ENCODE measurements at regions not wholly inside any gene's neighbourhood (a gene's known extent, or its start where the extent isn't known, plus 50 kb on each side); places are given as distances from the start of the nearest gene placed in this dataset.

- H3K4me3 ChIP-seq (ENCODE audit: low read length), result no peak overlapping the region
- H3K27me3 ChIP-seq (ENCODE audit: insufficient read depth, low read depth, low read length), result no peaks in the 10 kb centered on the region
- no peaks in the 10 kb centered on the region for H3K9me3 ChIP-seq (ENCODE audit: low read length)
- no peaks in the 10 kb centered on the region for H3K36me3 ChIP-seq (ENCODE audit: insufficient read depth, low read length)
- no peak overlapping the region for H3K9ac ChIP-seq (ENCODE audit: low read length)
- H3K9me2 ChIP-seq (ENCODE audit: insufficient read depth, low read length), result no peaks in the 10 kb centered on the region
- no peaks in the 10 kb centered on the region for H4K20me1 ChIP-seq (ENCODE audit: insufficient read depth)
- no peaks in the 10 kb centered on the region for H3F3A ChIP-seq (ENCODE audit: insufficient read depth, low read length, poor library complexity, severe bottlenecking)
- no peak overlapping the region for H2AFZ ChIP-seq (ENCODE audit: low read depth, low read length)
- H3K27ac ChIP-seq (ENCODE audit: low read length), result no peak overlapping the region
- H3K79me2 ChIP-seq (replicated peaks; ENCODE audit: insufficient read depth, low read length), result no peaks in the 10 kb centered on the region
- no peak for TF ChIP-seq EZH2 (IDR thresholded peaks at IDR 0.05; ENCODE audit: borderline replicate concordance, insufficient read depth, low read length, poor library complexity, severe bottlenecking)
- no peak for TF ChIP-seq RAD21 (conservative IDR thresholded peaks at IDR 0.05)
- no peak for TF ChIP-seq EP300 (conservative IDR thresholded peaks at IDR 0.05; ENCODE audit: poor library complexity, severe bottlenecking)
- TF ChIP-seq SMC3 (conservative IDR thresholded peaks at IDR 0.05; ENCODE audit: poor library complexity), result no peak
- no peak for TF ChIP-seq MXI1 (conservative IDR thresholded peaks at IDR 0.05; ENCODE audit: poor library complexity, severe bottlenecking)
- TF ChIP-seq TAF1 (IDR thresholded peaks at IDR 0.05; ENCODE audit: low read depth), result no peak
- no peak for TF ChIP-seq REST (IDR thresholded peaks at IDR 0.05; ENCODE audit: borderline replicate concordance)
- no peak for TF ChIP-seq CTCF (IDR thresholded peaks at IDR 0.05; ENCODE audit: poor library complexity, severe bottlenecking)
- no peak for TF ChIP-seq POLR2AphosphoS5 (IDR thresholded peaks at IDR 0.05)
- no peak overlapping the region for H3K4me2 ChIP-seq (ENCODE audit: low read length)
Observed at GRCh38 chr12:72876092-72876491, 603.9 kb downstream of the TRHDE start.

- no peaks in the 10 kb centered on the region for H3K9me2 ChIP-seq (ENCODE audit: insufficient read depth, low read length)
- no peak overlapping the region for H3K9ac ChIP-seq (ENCODE audit: low read length)
- H3K27ac ChIP-seq (ENCODE audit: low read length), result no peak overlapping the region
- no peaks in the 10 kb centered on the region for H4K20me1 ChIP-seq (ENCODE audit: insufficient read depth)
- H3K36me3 ChIP-seq (ENCODE audit: insufficient read depth, low read length), result no peaks in the 10 kb centered on the region
- TF ChIP-seq RAD21 (conservative IDR thresholded peaks at IDR 0.05) (no peak), EP300 (conservative IDR thresholded peaks at IDR 0.05; ENCODE audit: poor library complexity, severe bottlenecking) (no peak), TAF1 (IDR thresholded peaks at IDR 0.05; ENCODE audit: low read depth) (no peak), POLR2AphosphoS5 (IDR thresholded peaks at IDR 0.05) (no peak), EZH2 (IDR thresholded peaks at IDR 0.05; ENCODE audit: borderline replicate concordance, insufficient read depth, low read length, poor library complexity, severe bottlenecking) (no peak), CTCF (IDR thresholded peaks at IDR 0.05; ENCODE audit: poor library complexity, severe bottlenecking) (no peak), REST (IDR thresholded peaks at IDR 0.05; ENCODE audit: borderline replicate concordance) (no peak), MXI1 (conservative IDR thresholded peaks at IDR 0.05; ENCODE audit: poor library complexity, severe bottlenecking) (no peak), SMC3 (conservative IDR thresholded peaks at IDR 0.05; ENCODE audit: poor library complexity) (no peak)
- no peaks in the 10 kb centered on the region for H3F3A ChIP-seq (ENCODE audit: insufficient read depth, low read length, poor library complexity, severe bottlenecking)
- H3K79me2 ChIP-seq (replicated peaks; ENCODE audit: insufficient read depth, low read length), result no peaks in the 10 kb centered on the region
- H3K4me2 ChIP-seq (ENCODE audit: low read length), result no peak overlapping the region
- no peak overlapping the region for H2AFZ ChIP-seq (ENCODE audit: low read depth, low read length)
- H3K4me3 ChIP-seq (ENCODE audit: low read length), result no peak overlapping the region
- no peaks in the 10 kb centered on the region for H3K9me3 ChIP-seq (ENCODE audit: low read length)
- peaks cover 4% of the 10 kb centered on the region for H3K27me3 ChIP-seq (ENCODE audit: insufficient read depth, low read depth, low read length)
Observed at GRCh38 chr12:72888693-72889092, 616.5 kb downstream of the TRHDE start.

Measured in neural cell (in vitro differentiated cells).